SKM-1 (cell line): ENCODE measurements at regions not wholly inside any gene's neighbourhood (a gene's known extent, or its start where the extent isn't known, plus 50 kb on each side); places are given as distances from the start of the nearest gene placed in this dataset.
A peak's percentile ranks its signal among the peaks of the same experiment; 100 is the strongest.

Source experiments
- DNase-seq: peaks from one replicate; lab custom pipeline; 2025; ENCODE audit not compliant: unreplicated experiment; lab: John Stamatoyannopoulos, UW

DNA sequence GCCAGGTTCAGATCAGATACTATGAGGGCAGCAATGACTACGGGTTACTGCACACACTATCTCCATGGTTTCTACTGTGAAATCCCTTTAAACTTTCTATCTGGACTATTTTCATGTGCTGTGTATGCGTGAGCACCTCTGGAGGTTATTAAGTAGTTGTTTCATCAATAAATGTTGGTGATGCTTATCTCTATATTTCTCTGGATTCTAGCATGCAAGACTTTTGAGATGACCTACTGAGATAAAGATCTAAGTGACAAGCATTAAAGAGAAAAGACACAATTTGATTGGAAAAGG, 194.0 kb downstream of the NRIP1 start:
- DNase-seq: no peak

DNA sequence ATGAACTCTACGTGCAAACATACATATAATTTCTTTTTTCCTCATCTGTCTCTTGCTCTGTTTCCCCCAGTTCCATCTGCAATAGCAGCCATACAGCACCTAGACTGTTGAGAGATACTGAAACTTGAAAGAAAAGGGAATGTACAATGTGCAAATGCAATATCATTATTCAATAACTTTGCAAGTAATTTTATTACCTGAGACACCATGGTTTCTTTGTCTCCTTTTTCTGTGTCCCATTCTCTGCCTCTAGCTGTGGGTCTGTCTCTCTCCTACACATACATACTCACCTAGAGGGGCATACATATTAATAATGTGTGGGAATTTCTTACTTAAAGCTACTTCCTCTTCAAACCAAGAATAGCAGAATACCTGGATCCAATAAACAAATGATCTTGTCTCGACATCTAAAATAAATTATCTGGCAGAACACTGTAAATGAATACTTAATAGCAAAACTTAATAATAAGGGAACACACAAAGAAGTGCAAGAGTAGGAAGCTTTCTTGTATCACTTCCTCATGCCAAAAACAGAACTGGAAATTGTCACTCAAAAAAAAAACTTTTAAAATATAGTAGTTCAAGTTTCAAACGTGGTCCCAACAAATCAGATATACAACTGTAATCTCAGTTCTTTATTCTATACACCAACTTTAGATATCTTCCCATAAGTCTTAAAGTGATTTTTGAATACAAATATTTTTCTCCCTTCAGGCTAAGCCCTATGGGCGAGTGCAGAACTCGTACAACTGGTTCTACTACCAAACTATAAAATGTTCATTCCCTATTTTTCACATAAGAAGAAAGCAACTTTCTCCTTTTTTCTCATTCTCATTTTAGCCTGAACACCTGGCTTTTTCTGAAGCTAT, 194.6 kb downstream of the NRIP1 start:
- no peak for DNase-seq

DNA sequence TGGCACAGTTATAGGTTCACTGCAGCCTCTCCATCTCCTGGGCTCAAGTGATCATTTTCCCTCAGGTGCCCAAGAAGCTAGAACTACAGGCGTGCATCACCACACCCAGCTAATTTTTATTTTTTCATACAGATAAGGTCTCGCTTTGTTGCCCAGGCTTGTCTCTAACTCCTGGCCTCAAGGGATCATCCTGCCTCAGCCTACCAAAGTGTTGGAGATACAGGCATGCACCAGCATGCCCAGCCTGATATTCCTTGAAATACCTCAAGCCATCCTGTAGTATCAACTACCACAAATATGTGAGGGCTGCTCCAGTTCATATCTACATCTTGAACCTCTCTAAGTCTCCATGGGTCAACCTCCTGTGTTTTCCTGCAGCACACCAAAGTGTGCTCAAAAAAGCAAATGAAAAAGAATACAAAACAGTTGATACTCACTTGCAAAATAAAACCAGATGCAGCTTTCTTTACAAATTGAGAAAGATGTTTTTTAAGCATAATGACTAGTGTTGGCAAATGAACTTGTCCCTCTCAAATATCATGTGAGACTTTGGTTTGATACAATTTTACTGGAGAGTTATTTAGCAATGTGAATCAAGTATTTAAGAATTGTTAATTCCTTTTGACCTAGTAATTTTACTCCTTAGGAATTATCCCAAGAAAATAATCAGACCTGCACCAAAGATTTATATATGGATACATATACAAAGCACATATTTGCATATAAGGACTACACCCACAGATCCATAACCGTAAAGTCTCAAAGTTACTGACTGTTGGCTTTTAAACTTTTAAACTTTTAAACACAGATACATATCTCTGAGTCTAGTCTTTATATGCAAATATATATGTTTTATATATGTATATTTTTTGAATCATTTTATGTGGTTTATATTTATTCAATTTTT, 197.7 kb downstream of the NRIP1 start:
- DNase-seq: no peak

DNA sequence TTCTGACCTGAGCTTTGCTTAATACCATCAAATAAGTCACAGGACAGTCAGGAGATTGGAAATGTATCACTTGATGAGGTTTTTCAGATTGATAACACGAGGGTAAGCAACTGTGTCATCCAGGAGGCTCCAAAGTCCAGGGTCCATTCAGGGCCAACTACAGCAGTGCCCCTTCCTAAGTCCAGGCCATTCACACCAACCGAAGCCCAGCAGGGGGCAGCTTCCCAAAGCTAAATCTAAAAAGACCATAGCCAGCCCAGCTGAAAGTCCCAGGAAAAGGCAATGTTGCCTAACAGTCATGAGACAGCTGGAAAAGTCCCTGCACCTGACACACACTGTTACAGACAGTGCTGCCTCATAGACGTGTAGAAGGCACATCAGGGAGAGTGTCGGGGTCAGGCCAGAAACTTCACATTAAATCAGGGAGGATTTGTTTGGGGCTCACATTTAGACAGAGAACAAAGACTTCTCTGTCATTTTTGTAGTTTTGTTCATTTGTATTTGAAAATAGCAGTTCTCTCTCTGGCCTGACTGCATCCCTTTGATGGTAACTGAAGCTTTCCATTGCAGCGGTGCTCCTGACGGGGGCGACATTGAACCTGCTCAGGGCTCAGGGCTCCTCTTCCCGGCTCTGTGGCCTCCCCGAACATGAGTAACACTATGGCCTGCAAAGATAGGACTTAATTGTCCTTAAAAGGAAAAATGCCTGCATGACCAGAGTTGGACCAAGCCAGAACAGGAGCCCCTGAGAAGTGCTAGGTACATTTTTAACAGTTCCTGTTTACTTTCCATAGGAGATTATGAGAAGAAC, 200.4 kb downstream of the NRIP1 start:
- no peak for DNase-seq

DNA sequence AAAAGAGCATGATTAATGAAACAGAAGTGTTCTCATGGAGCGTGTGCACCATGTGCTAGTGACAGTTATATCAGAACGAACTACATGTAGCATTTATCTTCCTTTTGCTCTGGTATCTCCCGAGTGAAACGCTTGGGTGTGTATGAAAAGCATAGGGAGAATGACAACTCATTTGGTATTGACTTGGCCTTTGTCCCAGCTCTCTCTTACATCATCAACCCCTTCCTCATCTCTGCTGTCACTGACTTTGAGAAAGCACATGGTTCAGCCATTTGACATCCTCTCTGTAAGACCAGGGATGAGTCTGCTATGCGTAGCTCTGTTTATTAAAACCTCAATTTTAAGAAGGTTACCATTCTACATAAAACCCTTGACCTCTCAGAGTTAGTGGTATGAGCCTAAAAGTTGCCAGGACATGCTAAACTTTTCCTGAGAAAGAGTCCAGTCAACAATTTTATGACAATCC, 201.0 kb downstream of the NRIP1 start:
- peak; percentile 23 for DNase-seq

DNA sequence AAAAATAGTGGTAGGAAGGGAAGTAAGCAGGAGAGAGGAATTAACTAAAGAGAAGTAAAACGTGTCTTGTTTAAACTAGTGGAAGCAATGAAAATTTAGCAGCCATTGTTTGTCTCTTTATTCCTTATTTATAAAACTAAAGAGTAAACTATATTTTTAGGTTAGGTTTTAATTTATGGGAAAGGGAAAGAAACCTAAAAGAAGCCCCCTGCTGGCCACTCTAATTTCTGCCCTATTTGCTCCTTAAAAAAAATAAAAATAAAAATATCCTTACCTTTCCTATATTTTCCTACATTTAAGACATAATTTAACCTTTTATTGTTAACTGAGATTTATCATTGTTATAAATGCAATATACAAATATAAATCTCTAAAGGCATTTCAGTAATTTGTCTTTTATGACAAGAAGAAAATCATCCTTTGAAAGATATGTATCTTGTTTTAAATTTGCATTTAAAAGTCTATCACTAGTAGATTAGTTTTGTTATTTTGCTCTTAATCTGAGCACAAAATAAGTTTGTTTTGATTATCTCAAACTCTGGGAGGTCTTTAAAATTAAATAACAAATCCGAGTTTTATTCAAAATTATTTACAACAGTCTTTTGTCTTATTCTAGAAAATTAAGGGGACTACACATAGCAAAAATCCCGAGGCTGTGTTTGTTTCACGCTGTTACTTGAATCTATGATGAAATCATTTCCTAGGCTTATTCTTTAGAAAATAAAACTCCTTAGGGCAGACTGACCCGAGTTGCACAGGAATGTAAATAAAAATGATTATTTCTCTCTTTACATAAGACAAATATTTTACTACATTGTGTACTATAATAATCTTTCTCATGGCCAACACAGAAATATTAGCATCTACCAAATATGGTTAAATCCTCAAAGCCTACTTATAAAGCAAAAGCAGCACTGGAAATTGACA, 201.7 kb downstream of the NRIP1 start:
- no peak for DNase-seq

DNA sequence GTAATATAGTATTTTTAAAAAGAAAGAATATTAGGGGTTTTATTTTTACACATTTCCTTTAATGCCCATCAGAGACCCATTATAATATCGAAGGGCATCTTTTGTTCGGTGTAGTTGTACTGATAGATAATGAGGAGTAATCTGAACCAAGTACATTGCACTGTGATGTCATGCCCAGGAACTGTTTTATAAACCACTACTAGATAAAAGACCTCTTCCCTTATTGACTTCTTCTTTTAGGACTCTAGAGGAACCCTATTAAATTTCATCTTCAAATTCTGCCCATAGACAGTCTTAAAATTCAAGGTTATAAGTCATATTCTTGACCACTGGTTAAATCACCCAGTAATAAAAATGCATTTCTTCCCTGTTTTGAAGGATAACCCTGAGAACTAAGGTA, 206.5 kb downstream of the NRIP1 start:
- no peak for DNase-seq

DNA sequence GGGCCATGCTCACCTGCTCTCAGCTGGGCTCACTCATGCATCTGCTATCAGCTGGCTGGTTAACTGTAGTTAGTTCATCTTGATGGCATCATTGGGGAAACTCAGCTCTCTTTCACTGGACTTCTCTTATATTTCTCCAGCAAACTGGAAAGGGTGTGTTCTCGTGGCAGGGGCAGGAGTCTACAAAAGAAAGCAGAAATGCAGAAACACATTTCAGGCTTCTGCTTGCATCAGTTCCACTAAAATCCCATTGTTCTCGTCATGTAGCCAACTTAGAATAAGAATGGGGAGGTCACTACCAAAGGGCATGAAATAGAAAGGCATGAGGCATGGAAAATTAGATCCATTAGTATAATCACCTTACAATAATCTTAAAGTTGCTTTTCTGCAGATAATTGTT, 207.3 kb downstream of the NRIP1 start:
- no peak for DNase-seq

DNA sequence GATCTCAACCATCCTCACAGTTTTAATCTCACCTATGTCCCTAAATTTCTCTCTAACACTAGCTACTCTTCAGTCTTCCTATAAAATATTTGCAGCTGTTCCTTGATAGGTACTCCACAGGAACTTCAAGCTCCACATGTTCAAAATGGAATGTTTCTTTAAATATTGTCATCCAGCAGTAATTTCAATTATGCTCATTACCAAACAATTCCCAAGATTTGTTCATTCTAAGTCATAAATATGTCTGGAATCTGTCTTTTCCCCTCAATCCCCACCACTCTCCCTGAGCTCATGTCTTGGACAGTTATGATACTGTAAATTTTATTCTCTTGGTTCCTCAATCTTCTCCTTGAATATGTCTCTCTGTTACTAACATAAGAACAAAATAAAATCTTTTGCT, 214.4 kb downstream of the NRIP1 start:
- DNase-seq: no peak

DNA sequence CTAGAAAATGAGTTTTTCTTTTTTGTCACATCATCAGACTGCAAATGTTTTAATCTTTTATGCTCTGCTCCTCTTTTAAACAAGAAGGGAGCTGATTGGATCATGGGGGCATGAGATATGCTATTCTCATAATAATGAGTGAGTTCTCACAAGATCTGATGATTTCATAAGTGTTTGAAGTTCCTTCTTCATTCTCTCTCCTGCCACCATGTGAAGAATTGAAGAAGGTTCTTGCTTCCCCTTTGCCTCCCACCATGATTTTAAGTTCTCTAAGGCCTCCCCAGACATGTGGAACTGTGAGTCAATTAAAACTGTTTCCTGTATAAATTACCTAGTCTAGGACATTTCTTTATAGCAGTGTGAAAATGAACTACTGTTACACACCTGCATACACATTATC, 218.2 kb downstream of the NRIP1 start:
- no peak for DNase-seq

DNA sequence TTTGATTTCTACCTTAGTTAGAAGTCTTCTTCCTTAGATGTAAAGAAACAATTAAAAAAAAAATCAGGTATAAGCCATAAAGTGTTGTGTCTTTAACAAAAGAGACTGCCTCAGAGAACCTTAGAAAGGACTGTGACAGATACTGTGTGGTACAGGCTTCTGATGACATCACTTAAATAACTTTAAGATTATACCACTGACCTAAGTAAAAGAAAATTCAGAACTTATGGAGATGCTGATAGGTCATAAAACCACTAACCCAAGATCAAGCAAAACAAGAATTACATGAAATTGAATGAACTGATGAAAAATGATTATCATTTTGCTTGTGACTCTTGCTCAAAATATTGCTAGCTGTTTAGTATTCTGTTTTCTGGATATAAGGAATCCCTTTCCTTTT, 220.8 kb downstream of the NRIP1 start:
- no peak for DNase-seq

DNA sequence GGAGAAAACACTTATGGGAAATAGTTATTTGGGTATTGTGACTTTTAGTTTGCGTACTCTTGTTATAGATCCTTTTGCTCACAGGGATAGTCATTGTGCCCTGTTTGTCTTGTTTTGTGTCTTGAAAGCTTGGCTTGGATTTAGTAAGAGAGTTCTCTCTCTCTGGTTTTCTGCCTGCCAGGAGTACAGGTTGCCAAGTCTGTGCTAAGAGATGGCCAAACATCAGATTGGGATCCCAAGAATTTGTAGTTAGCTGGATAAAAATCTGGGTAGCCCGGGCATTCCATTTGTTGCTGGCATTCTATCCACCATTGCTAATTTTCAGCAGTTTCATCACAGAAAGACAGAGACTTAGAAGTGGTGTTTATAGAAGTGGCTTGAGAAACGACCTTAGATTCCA, 222.2 kb downstream of the NRIP1 start:
- DNase-seq: no peak

DNA sequence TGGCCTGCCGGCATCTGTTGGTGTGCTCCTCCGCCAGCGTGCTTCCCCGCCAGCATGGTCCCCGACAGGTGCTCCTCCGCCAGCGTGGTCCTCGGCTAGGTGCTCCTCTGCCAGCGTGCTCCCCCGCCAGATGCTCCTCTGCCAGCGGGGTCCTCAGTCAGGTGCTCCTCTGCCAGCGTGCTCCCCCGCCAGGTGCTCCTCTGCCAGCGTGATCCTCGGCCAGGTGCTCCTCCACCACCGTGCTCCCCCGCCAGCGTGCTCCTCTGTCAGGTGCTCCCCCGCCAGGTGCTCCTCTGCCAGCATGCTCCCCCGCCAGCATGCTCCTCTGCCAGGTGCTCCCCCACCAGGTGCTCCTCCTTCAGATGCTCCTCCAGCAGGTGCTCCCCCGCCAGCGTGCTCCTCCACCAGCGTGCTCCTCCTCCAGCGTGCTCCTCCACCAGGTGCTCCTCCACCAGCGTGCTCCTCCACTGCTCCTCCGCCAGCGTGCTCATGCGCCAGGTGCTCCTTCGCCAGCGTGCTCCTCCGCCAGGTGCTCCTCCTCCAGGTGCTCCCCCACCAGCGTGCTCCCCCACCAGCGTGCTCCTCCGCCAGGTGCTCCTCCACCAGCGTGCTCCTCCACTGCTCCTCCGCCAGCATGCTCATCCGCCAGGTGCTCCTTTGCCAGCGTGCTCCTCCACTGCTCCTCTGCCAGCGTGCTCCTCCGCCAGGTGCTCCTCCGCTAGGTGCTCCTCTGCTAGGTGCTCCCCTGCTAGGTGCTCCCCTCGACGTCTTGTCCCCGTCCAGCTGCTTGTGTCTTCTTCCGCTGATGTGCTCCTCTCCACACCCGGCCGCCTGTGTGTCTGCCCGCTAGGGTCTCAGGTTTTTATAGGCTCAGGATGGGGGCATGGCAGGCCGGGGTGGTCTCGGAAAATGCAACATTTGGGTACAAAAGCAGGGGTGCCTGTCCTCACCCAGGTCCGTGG, 223.0 kb downstream of the NRIP1 start:
- no peak for DNase-seq

DNA sequence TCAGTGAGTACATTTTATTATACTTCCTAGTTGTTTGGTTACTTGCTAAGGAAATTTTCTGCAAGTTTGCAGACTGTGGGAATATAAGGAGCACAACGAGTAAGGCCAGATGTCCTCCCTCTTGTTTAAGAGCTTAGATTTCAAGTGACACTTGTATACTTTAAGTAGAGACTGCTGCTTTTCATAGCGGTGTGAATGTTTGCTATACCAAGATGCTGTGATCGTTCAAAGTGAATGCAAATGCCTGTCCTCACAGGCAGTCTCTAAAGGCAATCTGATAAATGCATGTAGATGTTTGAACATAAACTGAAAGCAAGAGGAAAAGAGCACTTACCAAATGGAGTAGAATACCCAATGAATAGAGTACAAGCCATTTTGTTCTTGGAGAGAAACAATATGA, 226.4 kb downstream of the NRIP1 start:
- DNase-seq: no peak

DNA sequence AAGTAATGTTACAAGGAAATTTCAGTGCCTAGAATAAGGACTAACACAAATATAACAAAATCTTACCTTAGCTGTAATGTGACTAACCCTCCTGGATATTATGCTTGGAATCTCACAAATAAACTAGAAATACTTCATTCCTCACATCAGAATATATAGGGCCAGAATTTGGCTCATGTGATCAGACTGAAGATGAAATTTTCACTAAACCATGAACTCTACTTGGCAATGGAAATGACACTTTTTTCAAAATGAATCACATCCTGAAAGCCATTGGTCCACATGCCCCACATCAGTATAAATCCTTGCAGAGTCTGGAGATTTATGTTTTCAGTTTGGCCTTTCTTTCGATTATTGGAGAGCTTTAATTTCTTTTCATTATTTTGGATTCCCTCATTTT, 227.8 kb downstream of the NRIP1 start:
- DNase-seq: no peak

DNA sequence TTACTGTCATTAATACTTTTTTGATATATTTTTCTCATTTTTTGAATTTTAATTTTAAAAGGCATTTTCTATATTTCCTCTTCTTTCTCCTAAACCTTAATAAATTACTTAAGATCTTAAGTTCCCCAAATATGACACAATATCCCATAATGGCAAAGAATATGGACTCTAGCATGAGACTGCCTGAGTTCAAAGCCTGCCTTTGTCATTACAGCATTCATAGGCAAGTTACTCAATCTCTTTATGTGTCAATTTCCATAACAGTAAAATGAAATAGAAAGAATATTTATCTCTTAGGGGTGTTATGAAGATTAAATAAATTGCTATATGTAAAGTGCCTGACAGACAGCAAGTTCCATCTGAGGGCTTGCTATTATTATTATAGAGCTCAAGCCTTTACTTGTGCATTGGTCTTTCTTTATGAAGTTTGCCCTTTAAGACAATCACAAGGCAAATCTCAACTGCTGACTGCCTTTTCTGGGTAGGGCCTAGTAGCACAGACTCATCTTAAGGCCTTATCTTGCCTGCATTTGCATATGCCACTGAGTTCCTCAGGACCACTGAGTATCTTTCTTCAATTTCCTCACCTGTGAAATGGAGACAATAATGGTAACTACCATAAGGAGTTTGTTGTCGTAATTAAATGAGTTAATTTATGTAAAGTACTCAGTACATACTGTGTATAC, 231.0 kb downstream of the NRIP1 start:
- DNase-seq: no peak

DNA sequence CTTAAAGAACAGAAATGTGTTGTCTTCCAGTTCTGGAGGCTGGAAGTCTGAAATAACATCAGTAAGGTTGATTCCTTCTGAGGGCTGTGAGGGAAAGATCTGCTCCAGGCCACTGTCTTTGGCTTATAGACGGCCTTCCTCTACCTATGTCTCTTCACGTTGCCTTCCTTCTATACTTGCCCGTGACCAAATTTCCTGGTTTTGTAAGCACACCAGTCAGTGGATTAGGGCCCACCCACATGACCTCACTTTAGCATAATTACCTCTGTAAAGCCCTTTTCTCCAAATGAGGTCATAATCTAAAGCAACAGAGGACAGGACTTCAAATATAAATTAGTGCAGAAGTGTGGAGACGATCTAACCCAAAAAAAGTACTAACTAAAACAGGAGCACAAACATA, 231.6 kb downstream of the NRIP1 start:
- DNase-seq: no peak

DNA sequence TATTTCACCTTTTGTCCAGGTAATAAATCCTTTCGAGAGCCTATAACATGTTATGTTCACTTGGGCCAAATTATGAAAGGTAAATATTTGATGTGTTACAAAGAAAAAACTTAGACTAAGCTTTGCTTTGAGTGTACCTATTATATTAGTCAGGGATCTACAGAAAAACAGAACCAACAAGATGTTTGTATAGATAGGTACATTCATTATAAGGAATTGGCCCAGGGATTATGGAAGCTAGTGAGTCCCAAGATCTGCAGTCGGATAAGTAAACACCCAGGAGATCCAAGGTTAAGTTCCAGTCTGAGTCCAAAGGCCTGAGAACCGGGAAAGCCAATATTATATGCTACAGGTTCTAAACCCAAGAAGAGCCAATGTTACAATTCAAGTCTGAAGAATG, 234.5 kb downstream of the NRIP1 start:
- DNase-seq: no peak

DNA sequence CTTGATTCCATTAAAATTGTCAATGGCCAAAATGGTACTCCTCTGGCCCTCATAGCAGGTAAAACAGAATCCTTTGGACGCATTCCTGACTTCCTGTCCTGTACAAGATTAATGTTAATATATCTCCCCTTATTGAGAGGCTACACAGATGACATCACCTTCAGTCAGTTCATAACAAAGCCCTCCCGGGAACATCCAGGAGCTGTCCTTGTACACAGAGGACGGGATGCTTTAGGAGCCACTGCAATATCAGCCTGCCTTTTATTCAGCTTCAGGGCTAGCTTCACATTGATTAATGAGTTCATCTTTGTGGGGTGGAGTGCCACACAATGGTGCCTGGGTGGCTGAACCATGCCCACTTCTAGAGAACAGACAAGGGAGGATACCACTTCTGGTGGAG, 235.1 kb downstream of the NRIP1 start:
- no peak for DNase-seq
